Sciatic nerve (tissue), 2 donors: ENCODE measurements at regions not wholly inside any gene's neighbourhood (a gene's known extent, or its start where the extent isn't known, plus 50 kb on each side); places are given as distances from the start of the nearest gene placed in this dataset.

ENCODE experiments used
- ATAC-seq: fragments of 200-7000 bp; cut with Tn5 transposase; one replicate; pipeline ENCODE4 v1.9.1; 2020; ENCODE audit warnings: mild to moderate bottlenecking, moderate library complexity
- DNase-seq: peaks from one replicate; pipeline ENCODE4 v3.0.0-alpha.2; 2020; ENCODE audit warnings: low spot score
- intact Hi-C: fragments of 100-400 bp; cut with DNase I; formaldehyde crosslinking; loops from one replicate; pipeline ENCODE4 v1.14.2; 2022
- donor health status: DM: no; HTN: no; CAD: no.
- donor health status: DM: no; HTN: no; CAD: no.

DNA sequence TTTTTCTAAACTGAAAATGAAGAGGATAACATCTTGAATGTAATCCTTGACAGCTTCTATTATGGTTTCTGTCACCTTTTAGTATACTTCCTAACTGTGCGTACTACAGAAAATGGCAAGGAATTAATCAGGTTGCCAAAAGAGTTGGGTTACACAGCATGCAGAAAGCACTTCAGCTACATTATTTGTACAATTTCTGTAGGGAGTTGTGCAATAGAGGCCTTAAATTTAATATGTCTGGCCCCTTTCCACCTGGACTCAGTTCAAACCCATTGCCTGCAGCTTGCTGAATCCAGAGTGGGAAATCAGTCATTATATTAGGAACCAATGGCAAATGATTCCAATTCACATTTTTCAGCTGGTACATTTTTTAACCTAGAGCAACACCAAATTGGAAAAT lies 549.7 kb downstream of the CSNK1G3 start:
- intact Hi-C loops: no loop called here
- ATAC-seq (peak; percentile 55), DNase-seq (peak; percentile 62)

DNA sequence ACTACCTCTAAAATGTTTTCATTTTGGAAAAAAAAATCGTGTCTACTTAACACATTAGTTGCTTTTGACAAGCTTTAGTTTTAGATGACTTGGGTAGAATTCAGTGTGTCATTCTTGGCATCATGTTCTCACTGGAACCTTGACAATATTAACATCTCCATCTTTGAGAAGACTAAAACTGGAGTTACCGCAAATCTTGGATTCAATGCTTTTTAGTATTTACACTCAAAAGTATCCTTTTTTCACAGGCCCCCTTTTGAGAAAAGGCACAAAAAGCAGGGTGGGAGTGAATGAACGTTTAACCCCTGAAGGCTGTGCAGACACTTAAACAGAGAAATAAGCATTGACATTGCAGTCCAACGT lies 549.1 kb downstream of the CSNK1G3 start:
- no peak for DNase-seq
- no peak for ATAC-seq
- intact Hi-C loops: no loop called here

DNA sequence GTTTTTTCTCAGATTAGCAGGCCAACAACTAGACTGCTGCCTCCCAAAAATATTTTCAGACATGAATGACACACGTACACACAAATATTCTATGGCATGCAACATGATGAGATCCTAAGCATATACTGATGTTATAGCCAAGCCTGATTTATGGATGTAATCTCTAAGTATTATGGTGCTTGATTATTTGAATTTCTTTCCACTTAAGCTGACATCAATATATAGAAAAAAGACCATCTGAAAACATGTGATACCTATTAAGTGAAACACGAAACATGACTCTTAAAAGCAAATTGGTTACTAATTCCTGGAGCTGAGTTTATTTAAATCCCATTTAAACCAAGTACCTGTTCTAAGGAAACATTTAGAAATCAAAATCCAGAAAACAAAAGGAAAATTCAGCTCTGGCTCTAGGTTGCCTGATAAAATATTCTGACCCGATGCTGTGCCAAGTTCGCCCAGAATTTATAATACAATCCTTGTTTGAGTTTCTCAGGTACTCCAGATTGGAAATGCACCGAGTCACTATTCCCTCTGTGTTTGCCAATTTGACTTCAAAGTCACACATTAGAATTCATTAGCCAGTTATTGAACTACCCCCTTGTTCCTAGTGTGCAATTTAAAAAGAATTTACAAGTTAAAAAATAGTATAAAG lies 548.6 kb downstream of the CSNK1G3 start:
- no peak for ATAC-seq
- intact Hi-C loops: no loop called here
- DNase-seq: no peak

DNA sequence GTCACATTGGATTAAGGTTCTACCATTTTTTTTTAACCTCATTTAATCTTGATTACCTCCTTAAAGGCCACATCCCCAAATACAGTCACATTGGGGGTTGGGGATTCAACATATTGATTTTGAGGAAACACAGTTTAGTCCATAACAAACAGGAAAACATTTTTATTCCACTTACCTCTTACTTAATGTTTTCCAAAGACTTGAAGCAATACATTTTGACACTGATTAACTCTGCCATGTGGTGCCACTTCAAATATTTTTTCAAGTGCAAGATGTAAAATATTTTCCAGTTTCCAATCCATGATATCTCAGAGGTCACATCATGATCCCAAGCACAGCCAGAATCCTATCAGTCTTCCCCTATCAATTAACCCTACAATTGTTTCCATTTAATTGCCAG lies 548.0 kb downstream of the CSNK1G3 start:
- ATAC-seq (no peak), DNase-seq (no peak)
- intact Hi-C loops: no loop called here

DNA sequence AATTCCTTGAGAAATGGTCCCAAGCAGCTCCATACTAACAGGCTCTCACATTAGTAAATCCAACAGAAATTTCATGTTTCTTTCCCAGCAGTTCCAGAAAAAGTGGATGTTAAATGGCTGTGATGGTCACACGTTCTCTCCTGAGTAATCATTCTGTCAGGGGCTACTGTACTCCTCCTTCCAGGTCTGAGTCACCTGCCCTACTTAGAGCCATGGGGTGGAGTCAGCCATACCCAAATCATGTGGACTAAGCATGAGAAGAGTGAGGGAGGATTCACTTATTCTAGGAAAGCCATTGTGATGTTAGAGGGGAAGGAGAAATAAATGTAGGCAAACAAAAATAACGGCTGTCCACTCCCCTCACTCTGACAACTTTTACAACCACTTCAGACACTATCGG lies 547.2 kb downstream of the CSNK1G3 start:
- intact Hi-C loops: no loop called here
- no peak for DNase-seq
- no peak for ATAC-seq

DNA sequence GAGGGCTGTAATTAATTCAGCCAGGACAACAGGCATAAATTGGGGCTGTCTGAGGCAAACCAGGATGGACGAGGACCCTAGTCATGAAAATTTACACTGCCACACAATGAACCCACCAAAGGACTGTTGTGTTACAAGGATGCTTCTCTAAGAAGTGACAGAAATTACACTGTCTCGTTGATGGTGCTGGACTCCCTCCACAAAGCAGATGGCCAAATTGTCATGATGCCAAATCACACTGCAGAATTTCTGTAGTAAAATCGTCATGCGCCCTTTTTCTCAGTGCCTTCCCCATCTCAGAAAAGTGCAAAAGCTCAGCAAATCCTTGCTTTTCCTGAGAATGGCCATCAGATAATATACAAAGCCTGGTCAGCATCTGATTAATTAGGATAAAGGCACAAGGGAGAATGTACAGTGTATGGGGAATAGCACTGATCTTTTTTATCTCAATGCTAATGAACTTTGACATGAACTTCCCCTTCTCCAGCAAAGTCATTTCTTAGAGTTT lies 545.8 kb downstream of the CSNK1G3 start:
- intact Hi-C loops: no loop called here
- ATAC-seq: peak; percentile 61
- DNase-seq: no peak

DNA sequence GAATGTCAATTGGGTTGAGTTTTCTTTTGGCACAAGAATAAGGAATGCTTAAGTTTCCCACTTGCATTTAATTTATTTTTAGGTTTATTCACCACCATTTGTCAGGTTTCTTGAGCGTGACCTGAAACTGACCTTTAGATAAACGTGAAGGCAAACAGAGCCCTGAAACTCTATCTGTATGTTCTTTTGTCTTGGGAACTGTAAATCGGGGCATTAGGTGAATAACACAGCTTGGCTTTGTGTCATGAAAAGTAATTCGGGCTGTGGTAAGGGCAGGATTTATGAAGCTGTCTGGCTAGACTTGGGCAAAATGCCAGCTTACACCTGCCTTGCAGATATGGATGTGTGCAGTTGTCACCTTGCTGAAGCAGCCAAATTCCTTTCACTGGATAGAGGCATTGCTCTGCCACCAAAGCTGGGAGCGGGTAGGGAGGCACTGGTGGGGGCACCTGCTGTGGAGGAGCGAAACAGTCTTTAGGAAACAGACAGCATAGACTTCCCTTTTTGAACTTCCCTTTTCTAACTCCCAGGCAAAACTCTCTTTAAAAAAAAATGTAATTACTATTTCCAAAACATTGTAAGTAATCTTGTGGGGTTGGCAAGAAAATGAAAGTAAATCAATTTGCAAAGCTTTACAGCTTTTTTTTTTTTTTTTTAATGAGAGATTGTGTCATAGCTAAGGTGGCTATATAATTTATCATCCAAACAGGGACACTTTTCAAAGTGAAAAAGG lies 545.2 kb downstream of the CSNK1G3 start:
- no peak for DNase-seq
- ATAC-seq: peak; percentile 81
- intact Hi-C loops: no loop called here

DNA sequence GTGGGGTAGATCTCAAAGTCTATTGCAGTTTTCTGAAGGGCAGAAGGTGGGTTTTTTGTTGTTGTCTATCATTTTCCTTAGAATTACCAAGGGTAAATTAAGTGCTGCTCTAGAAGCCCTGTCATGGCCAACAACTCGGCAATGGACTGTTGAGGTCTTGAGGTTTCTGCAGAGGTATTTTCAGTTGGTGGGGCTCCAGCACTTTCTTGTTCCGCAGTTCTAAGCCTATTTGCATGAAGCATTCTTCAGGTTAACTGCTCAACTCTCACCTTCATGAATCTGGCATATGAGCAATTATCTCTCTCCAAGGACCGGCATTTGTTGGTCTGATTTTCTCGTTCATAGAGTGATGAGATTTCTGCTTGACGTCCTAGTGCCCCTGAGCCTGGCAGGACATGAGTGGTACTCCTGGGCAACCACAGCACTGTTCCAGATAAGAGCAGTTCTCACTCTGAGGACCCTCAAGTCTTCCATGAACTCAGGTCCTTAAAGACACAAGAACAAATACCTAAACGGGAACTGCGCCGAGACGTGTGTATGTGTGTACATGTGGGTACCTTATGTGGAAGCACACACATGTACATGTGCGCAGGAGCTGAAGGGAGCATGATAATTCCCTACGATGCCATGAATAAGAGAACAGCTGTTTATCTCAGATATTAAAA lies 544.5 kb downstream of the CSNK1G3 start:
- no peak for DNase-seq
- intact Hi-C loops: no loop called here
- ATAC-seq: peak; percentile 13

DNA sequence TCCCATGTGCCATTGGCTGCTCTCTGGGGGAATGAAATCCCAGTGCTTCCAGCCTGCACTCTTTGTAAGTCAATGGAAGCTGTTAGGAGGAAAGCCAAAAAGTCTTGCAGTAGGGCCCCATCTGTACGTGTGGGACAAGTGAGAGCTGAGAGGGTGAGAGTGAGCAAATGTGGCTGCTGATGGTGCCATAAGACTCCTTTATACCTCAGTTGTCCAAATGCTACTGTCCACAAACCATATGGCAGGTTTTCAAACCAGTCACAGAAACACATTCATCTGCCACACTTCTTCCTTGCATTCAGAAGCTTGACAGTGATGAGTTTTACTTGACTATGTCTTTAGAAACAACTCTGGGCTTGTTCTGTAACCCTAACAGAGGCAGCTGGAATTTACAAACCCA lies 543.8 kb downstream of the CSNK1G3 start:
- no peak for DNase-seq
- intact Hi-C loops: no loop called here
- ATAC-seq: no peak

DNA sequence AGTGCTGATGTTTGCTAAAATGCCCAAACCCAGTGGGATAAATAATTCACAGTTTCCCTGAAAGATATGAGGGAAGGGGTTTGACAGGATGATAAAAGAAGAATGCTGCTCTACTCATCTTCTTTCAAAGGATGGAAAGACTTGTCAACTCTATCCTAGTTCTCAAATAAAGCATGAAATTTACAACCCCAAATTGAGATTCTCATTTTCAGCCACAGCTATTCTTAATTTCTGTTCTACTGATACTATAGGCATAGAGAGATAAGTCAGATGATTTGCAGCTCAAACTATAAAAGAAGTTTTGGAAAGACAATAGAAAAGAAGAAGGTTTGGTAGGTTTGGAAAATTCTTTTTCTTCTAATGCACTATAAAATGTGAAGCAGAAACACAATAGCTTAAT lies 542.6 kb downstream of the CSNK1G3 start:
- intact Hi-C loops: no loop called here
- DNase-seq: no peak
- no peak for ATAC-seq

DNA sequence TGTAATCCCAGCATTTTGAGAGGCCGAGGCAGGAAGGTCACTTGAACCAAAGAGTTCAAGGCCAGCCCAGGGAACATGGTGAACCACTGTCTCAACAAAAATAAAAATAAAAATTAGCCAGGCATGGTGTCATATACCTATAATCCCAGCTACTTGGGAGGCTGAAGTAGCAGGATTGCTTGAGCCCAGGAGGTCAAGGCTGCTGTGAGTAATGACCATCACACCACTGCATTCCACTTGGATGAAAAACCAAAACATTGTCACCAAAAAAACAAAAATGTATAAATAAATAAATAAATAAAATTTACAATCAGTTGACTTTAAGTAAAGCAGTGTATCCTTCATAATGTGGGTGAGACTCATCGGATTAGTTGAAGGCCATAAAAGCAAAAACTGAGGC lies 541.4 kb downstream of the CSNK1G3 start:
- intact Hi-C loops: no loop called here

DNA sequence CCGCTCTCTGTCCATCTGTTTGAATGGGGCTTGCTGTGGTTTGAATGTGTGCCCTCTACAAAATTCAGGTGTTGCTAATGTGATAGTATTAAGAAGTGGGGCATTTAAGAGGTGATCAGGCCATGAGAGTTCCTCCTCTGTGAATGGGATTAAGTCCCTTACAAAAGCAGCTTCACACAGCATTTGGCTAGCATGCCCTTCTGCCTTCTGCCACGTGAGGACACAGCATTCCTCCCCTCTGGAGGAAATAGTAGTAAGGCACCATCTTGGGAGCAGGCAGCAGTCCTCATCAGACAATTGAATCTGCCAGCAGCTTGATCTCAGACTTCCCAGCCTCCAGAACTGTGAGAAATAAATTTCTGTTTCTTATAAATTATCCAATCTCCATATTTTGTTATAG lies 540.2 kb downstream of the CSNK1G3 start:
- ATAC-seq (no peak), DNase-seq (no peak)
- intact Hi-C loops: no loop called here

More for the DNA sequence above, 541.4 kb downstream of the CSNK1G3 start:
- no peak for ATAC-seq
- no peak for DNase-seq

DNA sequence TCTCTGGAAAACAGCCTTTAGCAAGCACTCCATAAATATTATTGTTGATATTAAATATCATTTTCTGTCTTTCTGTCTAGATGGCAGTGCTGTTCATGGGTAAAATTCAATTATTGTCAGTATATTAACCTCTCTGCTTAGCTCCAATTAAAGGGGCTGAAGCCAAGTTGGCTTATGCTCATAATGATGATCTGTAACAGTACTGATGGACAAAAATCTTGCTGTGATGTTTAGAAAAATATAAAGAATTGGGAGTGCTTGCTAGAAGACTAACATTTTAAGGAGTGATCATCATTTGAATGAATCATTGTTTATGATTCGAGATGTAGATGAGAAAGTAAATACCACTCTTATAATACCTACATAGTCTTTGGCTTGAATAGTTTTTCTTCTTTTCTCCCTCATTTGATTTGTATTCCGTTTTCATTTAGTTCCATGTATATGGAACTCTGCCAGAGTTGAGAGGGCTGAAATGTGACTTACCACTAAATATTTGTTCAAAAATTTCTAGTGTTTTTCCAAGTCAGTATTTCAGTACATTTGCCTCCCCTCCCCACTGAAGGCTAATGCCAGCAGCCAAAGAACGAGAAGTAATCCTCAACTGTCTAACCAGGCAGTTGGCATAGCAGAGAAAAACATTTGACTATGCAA lies 538.3 kb downstream of the CSNK1G3 start:
- no peak for DNase-seq
- ATAC-seq: no peak
- intact Hi-C loops: no loop called here

DNA sequence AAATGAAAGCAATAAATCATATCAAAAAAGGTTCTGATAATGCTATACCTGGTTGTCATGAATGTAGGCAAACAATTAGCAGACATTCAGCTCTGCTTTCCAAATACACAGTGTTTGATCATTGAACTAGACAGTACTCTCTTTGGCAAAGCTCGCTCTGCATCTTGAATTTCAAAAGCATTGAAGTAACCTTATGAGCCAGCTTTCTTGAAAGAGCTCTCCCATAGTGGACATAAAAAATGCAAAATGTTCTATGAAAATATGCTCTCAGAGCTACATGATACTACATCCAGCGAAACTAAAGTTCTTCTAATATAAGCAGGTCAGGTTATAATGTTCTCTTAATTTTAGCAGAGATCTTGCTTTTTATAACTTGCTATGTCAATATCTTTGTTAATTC lies 533.4 kb downstream of the CSNK1G3 start:
- DNase-seq (no peak), ATAC-seq (no peak)
- intact Hi-C loops: no loop called here

DNA sequence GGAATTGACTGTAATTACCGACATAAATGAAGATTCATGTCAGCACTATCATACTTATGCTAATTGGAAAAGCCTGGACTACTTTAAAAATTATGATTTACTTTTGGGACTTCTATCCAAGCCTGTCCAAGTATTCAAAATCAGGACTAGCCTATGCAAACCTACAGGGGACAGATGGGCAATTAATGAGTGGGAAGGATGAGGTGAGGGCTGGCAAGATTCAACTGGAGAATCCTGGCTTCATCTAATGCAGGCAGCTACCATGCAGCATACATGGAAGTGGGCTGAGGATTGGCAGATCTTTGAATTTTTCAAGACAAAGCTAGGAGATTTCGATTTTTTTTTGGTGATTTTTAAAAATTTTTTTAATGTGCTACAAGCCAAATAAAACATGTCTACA lies 532.6 kb downstream of the CSNK1G3 start:
- DNase-seq (no peak), ATAC-seq (no peak)
- intact Hi-C loops: no loop called here

DNA sequence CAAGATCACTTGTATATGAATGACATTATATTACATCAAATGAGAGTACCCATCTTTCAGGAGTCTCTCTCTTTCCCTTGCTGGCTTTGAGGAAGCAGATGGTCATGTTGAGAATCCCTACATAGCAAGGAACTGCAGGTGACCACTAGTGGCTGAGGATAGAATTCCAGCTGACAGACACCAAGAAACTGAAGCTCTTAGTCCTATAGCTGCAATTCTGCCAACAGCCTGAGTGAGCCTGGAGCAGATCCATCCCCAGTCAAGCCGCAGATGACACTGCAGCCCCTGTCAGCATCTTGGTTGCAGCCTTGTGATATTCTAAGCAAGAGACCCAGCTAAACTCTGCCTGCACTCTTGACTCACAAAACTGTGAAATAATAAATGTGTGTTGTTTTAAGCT lies 531.5 kb downstream of the CSNK1G3 start:
- intact Hi-C loops: no loop called here
- DNase-seq (no peak), ATAC-seq (no peak)

DNA sequence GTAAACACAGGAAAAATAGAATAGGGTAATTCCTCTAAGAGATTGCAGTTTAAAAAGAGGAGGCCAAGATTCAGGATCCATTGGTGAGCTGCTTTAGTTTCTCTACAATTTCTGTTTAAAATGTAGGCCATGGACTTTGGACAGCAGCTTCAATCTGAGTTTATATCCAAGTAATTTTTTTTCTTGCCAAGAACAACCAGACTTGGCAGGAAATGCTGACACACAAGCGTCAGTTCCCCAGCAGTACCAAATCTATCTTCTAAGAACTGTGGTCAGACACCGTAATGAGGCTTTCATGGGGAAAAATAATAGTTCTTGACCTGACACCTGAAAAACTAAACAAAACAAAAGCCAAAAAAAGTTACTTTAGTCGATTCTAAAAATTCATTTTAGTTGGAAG lies 528.8 kb downstream of the CSNK1G3 start:
- intact Hi-C loops: no loop called here
- peak; percentile 83 for ATAC-seq
- DNase-seq: no peak

DNA sequence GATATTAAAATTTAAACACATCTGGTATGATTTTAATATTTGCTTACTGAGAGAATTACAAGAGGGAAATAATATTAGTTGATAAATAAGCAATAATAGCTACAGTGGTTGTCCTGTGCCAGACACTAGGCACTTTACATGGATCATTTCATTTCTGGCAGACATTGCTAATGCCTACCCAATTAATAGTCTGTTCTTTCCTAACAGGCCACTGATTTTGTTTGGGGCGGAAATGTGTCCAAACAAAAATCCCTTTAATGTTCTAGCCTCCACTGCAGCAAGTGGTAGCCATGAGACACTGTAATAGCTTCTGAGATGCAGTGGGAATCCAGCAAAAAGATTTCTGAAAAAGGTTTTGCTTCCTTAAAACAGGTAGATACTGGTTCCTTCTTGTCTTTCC lies 527.4 kb downstream of the CSNK1G3 start:
- no peak for DNase-seq
- no peak for ATAC-seq
- intact Hi-C loops: no loop called here

DNA sequence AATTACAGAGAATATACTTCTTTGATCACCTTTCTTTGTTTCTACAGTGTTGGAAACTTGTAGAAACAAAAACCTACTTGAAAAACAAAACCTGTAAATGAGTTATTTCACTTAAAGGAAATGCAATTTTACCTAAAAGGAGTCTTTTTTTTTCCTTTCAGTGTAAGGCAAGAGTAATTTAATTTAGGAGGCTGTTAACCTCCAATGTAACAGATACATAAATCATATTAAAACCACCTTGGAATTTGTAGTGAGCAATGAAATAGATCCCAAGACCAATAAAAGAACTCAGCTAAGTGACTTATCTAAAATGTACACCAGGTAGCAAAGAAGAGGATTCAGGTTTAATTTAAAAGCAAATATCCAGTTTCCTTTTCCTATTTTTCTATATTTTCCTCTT lies 524.8 kb downstream of the CSNK1G3 start:
- intact Hi-C loops: no loop called here
- ATAC-seq: no peak
- DNase-seq: no peak

DNA sequence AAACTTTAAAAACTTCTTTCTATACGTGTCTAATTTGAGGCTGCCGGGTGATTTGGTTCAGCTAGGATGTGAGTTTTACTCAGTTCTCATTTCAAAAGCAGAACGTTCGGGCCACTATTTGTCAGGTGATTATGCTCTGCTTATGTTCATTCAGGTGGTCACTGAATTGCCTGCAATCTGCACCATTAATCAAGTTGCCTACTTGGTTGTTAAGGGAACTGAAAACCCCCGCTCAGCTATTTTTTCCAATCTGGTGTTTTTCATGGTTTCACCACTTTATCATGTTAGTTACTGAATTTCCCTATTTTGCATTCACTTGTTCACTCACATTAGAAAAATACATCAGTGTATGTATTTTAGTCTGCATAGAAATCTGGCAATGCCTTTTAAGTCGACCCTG lies 523.0 kb downstream of the CSNK1G3 start:
- no peak for DNase-seq
- ATAC-seq: no peak
- intact Hi-C loops: no loop called here
